Mesothelial cell of epicardium (in vitro differentiated cells): ENCODE measurements at regions not wholly inside any gene's neighbourhood (a gene's known extent, or its start where the extent isn't known, plus 50 kb on each side); places are given as distances from the start of the nearest gene placed in this dataset.

Experiments
- DNase-seq, 2 experiments: peaks; one replicate each; pipeline ENCODE4 v3.0.0; 2021; ENCODE audit warnings: low spot score in 2 of 2; ENCODE audit not compliant: unreplicated experiment in 2 of 2
- H3K27ac Mint-ChIP-seq: 2 replicates; pipeline ENCODE4 v1.8.0; 2021; ENCODE audit warnings: mixed read lengths
- H3K27me3 Mint-ChIP-seq: 2 replicates; pipeline ENCODE4 v1.8.0; 2021; ENCODE audit warnings: low read depth, mixed read lengths
- H3K36me3 Mint-ChIP-seq: 2 replicates; pipeline ENCODE4 v1.8.0; 2021; ENCODE audit warnings: mixed read lengths
- H3K4me1 Mint-ChIP-seq: 2 replicates; pipeline ENCODE4 v1.8.0; 2021; ENCODE audit warnings: mixed read lengths
- H3K4me3 Mint-ChIP-seq: 2 replicates; pipeline ENCODE4 v1.8.0; 2021; ENCODE audit warnings: mild to moderate bottlenecking, moderate library complexity, mixed read lengths
- H3K9me3 Mint-ChIP-seq: 2 replicates; pipeline ENCODE4 v1.8.0; 2021; ENCODE audit warnings: mixed read lengths
- TF ChIP-seq, protein P1 (sequence below): fragments of 200-600 bp; sonication (generic); IDR thresholded peaks from one replicate; pipeline ENCODE4 v1.5.0; 2021; ENCODE audit warnings: antibody characterized with exemption; ENCODE audit not compliant: unreplicated experiment

DNA sequence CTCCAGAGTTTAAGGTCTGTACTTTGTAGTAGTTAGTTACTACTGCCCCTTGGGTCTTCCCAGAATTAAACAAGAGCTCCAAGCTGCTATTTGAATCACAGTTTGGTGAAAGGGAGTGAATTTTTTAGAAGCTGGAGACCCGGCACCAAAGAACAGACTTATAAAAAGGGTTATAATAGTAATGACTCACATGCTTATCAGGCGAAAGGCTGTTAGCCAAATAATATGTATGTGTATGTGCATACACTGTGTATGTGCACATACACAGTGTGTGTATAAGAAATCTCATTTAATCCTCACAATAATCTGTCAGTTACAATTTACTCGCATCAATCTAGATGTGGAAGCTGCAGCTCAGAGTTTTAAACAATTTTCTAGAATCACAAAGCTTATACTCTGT lies 59.5 kb upstream of the ITGA1 start:
- no peak for DNase-seq
- H3K4me3 Mint-ChIP-seq: no peak overlapping the region
- TF ChIP-seq, protein P1, sequence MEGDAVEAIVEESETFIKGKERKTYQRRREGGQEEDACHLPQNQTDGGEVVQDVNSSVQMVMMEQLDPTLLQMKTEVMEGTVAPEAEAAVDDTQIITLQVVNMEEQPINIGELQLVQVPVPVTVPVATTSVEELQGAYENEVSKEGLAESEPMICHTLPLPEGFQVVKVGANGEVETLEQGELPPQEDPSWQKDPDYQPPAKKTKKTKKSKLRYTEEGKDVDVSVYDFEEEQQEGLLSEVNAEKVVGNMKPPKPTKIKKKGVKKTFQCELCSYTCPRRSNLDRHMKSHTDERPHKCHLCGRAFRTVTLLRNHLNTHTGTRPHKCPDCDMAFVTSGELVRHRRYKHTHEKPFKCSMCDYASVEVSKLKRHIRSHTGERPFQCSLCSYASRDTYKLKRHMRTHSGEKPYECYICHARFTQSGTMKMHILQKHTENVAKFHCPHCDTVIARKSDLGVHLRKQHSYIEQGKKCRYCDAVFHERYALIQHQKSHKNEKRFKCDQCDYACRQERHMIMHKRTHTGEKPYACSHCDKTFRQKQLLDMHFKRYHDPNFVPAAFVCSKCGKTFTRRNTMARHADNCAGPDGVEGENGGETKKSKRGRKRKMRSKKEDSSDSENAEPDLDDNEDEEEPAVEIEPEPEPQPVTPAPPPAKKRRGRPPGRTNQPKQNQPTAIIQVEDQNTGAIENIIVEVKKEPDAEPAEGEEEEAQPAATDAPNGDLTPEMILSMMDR: no peak
- peak overlapping the region; percentile 67 for H3K27ac Mint-ChIP-seq
- H3K9me3 Mint-ChIP-seq: peaks cover 10% of the 10 kb centered on the region
- H3K36me3 Mint-ChIP-seq: peaks cover 3% of the 10 kb centered on the region
- no peaks in the 10 kb centered on the region for H3K27me3 Mint-ChIP-seq
- peaks cover 22% of the 10 kb centered on the region for H3K4me1 Mint-ChIP-seq

DNA sequence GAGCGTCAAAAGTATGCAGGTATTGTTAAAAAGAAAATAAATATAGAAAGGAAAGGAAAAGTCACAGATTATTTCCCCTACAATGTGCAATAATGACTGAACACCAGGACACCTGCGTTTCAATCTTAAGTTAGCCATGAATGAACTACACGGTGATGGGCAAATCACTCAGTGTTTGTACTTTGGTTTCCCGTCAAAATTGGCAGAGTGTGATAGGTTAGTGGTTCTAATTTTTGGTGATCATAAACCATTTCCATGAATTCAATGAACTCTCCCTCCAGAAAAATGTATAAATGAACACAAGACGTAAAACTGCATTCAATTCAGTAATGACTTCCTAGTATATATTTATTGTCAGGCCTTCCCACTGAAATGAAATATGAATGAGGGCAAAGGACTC lies 59.0 kb upstream of the ITGA1 start:
- no peak overlapping the region for H3K4me3 Mint-ChIP-seq
- H3K27me3 Mint-ChIP-seq: no peaks in the 10 kb centered on the region
- no peak for DNase-seq
- H3K27ac Mint-ChIP-seq: no peak overlapping the region
- TF ChIP-seq, protein P1: no peak
- H3K9me3 Mint-ChIP-seq: peaks cover 10% of the 10 kb centered on the region
- peaks cover 3% of the 10 kb centered on the region for H3K36me3 Mint-ChIP-seq
- H3K4me1 Mint-ChIP-seq: peaks cover 22% of the 10 kb centered on the region

DNA sequence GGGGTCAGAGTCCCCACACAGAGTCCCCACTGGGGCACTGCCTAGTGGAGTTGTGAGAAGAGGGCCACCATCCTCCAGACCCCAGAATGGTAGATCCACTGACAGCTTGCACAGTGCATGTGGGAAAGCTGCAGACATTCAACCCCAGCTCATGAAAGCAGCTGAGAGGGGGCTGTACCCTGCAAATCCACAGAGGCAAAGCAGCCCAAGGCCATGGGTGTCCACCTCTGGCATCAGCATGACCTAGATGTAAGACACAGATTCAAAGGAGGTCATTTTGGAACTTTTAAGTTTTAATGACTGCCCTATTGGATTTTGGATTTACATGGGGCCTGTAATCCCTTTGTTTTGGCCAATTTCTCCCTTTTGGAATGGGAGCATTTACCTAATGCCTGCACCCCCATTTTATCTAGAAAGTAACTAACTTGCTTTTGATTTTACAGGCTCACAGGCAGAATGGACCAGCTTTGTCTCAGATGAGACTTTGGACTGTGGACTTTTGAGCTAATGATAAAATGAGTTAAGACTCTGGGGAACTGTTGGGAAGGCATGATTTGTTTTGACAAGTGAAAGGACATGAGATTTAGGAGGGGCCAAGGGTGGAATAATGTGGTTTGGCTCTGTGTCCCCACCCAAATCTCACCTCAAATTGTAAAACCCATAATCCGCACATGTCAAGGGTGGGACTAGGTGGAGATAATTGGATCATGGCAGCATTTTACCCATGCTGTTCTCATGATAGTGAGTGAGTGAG lies 56.3 kb upstream of the ITGA1 start:
- Mint-ChIP-seq H3K4me1 (peaks cover 13% of the 10 kb centered on the region), H3K4me3 (no peak overlapping the region), H3K9me3 (peaks cover 5% of the 10 kb centered on the region), H3K27ac (no peak overlapping the region), H3K27me3 (no peaks in the 10 kb centered on the region), H3K36me3 (peaks cover 3% of the 10 kb centered on the region)
- TF ChIP-seq, protein P1: no peak
- no peak for DNase-seq

DNA sequence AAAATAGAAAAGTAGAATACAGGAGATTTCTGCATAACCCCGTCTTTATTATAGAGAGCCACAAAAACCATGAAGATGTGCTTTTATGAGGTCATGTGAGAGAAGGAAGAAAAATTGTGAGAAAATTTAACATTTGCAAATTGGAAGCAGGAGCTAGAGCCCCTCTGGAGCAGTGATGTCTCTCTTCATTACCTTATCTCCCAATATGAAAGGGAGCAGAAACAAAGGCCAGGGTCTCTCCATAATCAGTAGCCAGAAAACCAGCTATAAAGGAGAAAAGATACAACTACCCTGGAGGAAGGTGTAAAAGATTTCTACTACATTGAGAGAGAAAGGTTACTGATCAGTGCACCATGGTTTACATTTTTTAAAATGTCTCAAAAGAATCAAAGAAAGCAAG lies 53.2 kb upstream of the ITGA1 start:
- TF ChIP-seq, protein P1: no peak
- Mint-ChIP-seq H3K9me3 (peaks cover 5% of the 10 kb centered on the region), H3K4me3 (no peak overlapping the region), H3K27ac (no peak overlapping the region), H3K27me3 (no peaks in the 10 kb centered on the region), H3K36me3 (peaks cover 5% of the 10 kb centered on the region), H3K4me1 (peaks cover 6% of the 10 kb centered on the region)
- no peak for DNase-seq

DNA sequence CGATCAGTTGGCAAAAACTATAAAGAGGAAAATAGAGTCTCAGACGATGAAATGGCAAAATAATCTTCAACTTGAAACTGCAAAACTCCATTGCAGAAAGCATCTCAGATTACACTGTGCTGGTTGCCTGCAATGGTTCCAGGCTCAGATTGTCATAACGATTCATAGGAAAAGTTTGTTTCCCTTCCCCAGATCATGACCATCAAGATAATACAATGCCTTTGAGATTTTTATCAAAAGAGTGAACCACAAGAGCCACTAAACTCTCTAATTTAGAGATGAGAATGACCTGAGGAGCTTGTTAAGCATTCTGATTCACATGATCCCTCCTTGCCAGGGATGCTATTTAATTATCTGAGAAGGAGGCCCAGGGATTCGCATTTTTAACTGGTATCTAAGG lies 52.6 kb upstream of the ITGA1 start:
- H3K4me1 Mint-ChIP-seq: peaks cover 6% of the 10 kb centered on the region
- H3K9me3 Mint-ChIP-seq: peaks cover 4% of the 10 kb centered on the region
- DNase-seq: no peak
- no peak overlapping the region for H3K4me3 Mint-ChIP-seq
- TF ChIP-seq, protein P1: no peak
- H3K27me3 Mint-ChIP-seq: no peaks in the 10 kb centered on the region
- H3K27ac Mint-ChIP-seq: no peak overlapping the region
- H3K36me3 Mint-ChIP-seq: peaks cover 4% of the 10 kb centered on the region
